CD4-positive, alpha-beta T cell treated with Interferon alpha-2 for 1 hour (primary cell): ENCODE measurements at regions not wholly inside any gene's neighbourhood (a gene's known extent, or its start where the extent isn't known, plus 50 kb on each side); places are given as distances from the start of the nearest gene placed in this dataset.

ENCODE experiments used
- DNase-seq, 2 donors: peaks; one replicate each; pipeline ENCODE4 v3.0.0-alpha.2; 2020 to 2022

DNA sequence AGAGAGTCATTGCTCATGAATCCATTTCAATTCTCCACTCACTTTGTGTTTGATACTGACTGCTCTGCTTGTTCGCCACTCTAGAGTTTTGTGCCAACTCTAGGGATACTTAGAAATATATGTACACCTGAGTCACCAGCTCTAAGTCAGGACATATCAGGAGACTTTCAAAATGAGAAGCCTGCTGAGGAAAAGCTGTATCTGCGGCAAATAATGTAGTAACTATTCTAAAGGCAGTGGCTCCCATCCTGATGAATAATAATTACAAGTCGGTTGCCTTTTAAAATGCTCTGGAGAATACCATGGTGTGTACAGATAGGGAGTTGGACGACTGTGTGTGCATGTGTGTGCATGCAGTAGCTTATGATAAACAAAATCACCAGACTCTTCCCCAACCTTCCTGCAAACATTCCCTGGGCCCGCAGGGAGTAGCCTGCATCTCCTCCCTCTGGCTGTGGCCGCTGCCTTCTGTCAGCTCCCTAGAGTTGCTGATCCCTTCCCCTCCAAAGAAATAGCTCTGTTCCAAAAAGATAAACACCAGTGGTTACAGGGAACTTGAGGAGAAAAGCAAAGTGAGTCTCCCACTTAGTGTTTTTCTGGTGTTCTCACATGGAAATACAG is 346.3 kb upstream of the UMPS start:
- no peak for DNase-seq

DNA sequence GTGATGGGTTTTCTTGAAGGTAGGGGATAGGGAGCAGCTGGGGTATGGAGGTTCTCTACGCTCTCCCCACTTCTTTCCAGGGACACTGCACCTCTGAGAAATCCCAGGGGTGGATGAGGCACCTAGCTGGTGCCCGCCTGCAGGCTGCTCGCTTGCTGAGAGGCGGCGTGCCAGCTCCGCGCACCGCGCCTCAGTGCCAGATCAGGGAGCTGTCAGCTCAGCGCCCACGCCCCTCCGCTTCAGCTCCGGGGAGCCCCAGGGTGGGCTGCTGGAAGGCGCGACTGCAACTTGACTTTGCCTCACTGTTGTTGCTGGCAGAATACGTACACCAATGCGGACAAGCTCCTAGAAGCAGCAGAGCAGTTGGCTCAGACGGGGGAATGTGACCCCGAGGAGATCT is 345.7 kb upstream of the UMPS start:
- DNase-seq = no peak

DNA sequence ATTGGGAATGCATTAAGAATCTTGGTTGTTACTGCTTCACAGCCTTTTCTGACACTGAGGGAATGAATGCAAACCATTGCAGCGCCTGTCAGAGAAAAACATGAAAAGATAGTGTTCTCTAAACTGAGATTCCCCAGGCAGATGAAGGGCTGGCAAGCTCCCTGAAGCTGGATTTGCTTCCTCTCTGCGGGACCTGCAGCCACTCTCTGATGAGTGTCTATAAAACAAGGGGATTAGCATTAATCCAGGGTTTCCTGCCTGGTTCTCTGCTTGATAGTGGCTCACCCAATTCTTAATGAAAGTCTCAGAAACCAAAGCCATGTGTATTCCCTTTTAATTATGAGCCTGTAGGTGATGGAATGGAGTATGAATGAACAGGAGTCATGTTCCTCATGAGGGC is 344.3 kb upstream of the UMPS start:
- no peak for DNase-seq

DNA sequence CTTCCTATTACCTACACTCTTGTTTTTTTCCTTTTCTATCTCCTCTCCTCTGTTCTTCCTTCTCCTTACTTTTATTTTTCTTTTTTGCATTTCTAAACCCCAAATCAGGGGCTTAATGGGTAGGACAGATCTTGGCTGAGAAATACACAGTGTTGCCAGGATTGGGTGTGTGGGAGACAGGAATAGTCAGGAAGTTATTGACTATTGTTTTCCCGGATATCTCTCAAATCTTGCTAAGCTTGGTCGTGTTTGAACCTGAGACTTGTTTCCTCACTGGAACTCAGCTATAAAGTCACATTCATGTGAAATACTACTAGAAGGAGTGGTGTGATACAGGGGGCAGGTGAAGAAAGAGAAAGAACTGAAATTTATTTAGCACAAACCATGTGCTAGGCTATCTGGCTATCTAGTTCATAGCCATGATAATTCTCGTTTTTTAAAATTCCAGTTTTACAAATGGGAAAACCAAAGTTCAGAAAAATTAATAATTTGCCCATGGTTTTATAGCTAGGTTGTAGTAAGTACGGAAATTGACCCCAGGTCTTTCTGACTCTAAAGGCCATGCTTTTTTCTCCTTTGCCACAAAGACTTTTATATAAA is 343.2 kb upstream of the UMPS start:
- no peak for DNase-seq

DNA sequence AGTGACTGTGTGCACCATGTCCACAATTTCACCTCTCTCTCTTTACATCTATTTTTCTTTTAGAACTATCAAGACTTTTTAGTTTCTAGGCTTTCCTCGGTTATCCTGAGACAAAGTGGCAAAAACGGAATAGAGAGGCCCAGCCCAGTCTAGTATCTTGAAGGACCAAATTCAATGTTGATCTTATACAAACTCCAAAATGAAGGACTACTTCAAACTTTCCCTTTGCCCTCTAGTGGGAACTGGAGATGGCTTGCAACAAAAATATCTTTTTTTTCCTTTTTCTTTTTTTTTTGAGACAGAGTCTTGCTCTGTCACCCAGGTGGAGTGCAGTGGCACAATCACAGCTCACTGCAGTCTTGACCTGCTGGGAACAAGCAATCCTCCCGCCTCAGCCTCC is 338.5 kb upstream of the UMPS start:
- DNase-seq = no peak

DNA sequence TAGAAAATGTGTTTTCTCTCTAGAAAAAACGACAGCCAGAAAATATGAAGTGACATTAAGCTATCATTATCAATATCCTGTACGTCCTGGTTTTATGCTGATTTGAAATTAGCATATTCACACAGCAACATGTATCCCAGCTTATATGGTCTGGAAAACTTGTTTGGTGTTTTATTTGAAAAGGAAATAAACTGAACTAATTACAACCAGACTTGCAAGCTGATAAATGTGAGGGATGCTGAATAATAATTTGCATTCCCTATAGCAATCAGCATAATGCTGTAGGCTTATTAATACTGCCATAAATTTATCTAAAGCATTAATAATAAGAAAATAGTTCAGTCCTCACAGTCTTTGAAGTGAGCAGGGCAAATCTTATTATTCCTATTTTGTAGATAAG is 336.9 kb upstream of the UMPS start:
- no peak for DNase-seq

DNA sequence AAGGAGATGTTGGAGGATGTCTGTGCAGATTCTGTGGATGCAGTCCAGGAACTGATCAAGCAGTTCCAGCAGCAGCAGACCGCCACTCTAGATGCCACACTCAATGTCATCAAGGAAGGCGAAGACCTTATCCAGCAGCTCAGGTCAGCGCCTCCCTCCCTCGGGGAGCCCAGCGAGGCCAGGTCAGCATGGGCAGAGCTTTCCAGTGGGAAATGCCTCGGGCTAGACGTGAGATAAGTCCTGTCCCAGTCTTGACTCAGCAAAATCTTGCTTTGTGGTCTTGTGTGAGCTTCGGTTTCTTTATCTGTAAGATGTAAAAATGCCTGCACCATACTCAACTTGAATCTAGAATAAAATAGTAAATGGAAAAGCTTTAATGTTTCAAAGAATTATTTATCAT is 335.1 kb upstream of the UMPS start:
- no peak for DNase-seq

DNA sequence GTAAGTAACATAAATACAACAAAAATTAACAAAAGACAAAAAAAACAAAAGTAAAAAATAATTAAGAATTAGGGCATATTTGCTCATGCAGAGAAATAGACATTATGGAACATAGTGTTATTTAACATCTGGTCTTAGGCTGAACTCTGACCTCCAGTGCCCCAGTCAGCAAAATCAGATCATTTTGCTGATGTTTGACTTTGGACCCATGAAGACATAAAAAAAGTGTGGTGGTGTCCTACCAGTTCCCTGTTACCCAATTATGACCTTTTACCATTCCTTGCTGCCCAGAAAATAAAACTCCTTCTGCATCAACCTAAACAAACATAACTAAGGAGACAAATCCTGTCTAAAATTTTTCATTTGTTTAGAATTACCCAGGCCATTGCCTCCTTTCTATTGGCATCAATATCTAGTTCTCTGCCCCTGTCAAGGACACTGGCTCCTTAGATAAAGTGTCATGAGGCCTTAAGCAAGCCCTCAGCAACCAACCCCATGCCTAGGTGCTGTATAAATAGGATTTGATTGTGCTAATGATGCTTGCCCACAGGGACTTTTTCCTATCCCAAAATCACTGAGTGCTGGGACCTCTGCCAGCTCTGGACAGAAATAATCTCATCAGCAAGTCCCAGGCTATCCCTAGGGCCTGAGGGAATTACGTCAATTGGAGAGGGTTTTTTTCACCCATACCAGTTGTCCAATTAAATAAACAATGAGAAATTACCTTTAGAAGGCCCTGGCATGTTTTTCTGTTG is 334.5 kb upstream of the UMPS start:
- DNase-seq = no peak

DNA sequence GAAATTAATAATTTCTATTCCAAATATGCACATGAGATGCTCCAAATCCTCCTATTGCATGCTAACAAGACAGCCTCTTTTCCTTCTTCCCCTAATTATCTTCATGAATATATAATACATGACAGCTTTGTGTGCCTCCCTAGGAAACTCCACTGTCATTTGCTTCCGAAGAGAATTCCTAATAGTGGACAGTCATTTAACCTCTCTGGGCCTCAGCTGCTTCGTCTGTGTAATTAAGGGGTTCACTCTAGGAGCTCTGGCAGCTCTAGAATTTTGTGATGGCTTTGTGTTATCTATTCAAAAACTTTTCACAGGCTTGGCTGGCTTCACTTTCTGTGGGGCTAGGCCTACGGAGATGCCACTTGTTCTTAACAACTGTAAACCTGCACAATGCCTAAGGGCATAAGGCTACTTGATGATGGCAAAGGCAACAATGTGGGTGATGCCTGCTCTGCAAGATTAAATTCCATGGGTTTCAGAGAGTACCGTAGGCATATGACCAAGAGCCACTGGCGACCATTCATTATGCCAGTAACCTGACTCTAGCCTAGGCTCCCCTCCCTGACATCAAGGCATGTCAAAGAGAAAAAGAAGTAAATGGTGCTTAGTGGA is 333.8 kb upstream of the UMPS start:
- DNase-seq = no peak

DNA sequence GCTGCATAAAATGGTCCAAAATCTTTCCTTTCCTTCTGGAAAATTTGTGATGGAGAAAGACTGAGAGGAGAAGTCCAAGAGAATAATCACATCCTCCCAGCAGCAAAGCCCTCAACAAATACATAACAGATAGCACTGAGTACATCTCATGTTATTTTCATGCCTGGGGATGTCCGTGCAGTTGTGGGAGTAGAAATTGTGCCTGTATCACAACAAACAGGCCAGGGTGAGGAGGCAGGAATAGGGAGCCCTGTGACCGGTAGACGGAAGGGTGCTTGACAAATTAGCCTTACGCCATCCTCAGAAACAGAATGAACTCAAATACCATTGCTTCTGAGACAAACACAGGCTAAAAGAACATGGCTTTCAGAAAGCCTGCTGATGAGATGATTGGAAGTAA is 333.2 kb upstream of the UMPS start:
- no peak for DNase-seq

DNA sequence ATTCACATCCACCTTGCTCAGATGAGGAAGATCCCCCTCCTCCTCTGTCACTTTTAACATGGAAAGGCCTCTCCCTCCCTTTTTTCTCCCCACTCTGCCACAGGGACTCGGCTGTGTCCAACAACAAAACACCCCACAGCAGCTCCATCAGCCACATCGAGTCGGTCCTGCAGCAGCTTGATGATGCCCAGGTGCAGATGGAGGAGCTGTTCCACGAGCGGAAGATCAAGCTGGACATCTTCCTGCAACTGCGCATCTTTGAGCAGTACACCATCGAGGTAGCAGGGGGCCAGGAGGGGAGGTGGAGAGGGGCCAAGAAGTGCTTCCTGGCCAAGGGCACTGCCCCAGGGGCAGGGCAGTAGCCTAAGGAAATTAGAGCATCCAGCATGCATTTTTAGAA is 331.7 kb upstream of the UMPS start:
- DNase-seq = no peak

DNA sequence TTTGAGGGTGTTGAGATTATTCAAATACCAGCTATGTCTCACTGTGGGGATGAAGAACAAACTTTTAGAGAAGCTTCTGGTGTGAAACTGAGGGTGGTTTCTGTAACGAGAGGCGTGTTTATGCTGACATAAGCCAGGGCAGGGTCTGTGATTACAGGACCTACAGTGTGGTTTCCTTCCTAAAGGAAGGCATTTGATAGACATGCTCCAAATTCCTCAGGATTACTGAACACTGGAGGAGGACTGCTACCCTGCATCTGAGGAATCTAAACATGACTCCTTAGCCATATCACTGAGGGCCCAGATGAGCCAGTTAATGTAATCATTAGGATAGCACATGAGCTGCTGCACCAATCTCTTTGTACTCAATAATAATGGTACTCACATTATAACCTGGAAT is 328.4 kb upstream of the UMPS start:
- DNase-seq = no peak

DNA sequence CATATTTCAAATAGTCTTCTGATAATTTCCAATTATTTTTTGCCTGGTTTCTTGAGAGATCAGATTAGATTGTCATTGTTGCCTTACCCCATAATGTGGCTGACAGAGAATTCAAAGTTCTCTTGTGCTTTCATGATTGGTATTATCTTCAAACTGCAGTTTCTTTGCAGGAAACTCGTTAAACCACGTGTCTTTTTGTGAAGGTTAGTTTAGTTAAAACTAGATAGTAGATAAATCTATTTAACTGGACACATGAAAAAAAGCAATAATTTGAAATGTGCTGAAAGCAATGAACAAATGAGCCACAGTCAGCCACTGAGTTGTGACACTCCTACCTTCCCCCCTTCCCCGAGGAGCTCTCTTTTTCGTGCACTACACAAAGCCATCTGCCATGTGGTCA is 327.5 kb upstream of the UMPS start:
- no peak for DNase-seq

DNA sequence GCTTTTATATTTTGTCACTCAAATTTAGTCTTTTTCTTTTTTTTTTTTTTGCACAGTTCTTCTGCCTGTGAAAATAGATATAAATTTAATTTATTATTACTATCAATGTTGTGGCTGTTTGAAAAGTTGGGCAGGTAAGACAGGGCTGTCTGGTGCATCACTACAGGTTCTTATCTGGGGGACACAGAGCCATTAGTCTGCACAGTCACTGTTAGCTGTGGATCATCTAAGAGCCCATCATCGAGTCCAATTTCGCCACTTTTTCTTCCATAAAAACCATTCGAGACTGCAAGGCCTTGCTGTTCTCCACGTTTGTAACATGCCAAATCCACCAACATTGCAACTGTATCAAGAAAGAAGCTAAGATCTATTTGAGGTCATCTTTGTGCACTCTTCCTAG is 325.6 kb upstream of the UMPS start:
- DNase-seq = no peak

DNA sequence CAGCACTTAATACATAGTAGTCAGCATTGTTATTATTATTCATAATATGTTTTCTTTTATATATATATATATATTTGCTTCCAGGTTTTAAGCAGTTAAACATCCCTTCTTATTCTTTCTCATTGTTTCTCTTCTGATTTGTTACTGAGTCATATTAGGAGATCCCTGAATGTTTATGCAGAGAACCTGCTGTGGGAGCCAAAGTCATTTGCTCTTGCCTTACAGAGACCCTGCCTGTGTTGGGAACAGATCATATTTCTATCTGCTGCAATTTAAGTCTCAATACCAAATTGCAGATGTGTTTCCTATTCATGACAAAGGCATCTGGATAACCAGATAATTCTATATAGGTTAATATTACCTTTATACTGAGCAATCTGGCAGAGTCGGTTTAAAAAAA is 323.0 kb upstream of the UMPS start:
- no peak for DNase-seq

DNA sequence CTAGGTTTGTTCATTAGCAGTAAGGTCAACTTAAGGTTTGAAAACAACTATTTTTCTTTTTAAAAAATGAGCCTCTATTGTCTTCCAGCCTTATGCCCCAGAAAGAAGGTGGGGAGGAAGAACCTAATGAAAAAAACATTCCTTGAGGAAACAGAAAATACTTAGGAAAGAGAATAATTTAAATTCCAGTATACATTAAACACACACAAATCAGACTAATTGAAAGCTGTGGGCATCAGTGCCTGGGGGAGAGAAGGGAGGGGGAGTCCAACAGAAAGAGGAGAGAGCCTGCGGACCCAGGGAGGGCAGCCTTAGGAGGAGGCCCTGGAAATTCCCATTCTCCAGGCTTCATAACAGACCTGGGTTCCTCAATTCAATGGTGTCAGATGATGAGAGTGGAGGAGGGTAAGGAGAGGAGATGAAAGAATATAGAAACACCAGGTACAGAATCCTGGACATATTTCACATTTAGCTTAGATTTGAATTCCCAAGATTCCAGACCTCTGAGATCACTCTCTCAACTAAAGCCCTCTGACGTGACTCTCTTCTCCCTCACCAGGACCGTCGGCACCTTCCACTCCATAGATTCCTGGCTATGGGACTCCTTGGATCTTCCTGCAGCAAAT is 320.5 kb upstream of the UMPS start:
- DNase-seq = no peak

DNA sequence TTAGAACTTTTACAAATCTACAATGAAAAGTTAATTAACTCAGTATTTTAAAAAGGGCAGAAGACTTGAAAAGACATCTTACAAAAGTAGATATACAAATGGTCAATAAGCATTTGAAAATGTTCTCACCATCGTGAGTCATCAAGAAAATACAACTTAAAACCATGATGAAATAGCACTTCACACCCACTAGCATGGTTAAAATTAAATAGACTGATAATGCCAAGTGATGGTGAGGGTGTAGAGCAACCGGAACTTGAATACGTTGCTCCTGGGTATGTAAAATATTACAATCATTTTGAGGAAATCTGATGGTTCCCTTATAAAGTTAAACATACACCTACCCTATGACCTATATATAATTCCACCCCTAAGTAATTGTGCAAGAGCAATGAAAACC is 319.8 kb upstream of the UMPS start:
- DNase-seq = no peak

DNA sequence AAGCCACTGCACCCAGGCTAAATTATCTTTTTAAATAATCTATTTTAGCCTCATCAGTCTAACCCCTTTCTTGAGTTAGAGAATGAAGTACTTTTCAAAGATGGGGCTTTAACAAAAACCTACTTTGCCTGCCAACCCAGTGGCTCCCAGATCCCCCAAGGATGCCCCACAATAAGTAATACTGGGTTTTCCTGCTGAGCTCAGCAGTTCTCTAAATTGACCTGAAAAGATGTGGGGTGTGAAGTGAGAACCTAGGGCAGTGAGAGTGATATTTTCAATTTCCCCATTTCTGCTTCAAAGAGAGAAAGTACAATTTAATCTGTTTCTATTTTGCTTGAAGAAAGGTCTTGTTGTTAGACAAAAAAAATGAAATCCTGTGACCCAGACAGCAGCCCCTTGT is 318.5 kb upstream of the UMPS start:
- no peak for DNase-seq

DNA sequence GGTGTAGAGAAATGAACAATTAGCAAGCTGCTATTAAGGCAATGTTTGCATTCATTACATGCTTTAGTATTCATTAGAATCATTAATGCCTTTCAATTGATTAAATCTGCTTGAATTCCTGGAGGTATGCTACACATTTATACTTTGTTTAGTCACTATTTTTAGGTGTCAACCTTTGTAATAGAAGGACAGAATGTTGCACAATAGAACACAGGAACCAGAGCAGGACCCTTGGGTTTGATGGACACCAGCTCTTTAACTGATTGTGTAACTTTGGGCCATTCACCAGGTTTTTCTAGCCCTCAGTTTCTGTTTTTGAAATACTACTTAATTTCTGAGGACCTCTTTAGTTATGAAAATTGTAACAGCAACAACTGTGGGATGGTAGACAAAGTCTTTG is 317.6 kb upstream of the UMPS start:
- DNase-seq = no peak

DNA sequence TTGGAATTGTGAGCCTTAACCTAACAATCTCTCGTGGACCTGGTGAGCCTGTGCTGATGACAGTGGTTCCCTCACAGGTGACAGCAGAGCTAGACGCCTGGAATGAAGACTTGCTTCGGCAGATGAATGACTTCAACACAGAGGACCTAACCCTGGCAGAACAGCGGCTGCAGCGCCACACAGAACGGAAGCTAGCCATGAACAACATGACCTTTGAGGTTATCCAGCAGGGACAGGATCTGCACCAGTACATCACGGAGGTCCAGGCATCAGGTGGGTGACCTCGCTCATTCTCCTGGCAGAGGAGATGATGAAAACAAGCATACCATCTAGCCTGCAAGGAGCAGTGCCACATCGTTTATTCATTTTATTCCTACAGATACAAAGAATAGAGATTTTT is 316.9 kb upstream of the UMPS start:
- no peak for DNase-seq

DNA sequence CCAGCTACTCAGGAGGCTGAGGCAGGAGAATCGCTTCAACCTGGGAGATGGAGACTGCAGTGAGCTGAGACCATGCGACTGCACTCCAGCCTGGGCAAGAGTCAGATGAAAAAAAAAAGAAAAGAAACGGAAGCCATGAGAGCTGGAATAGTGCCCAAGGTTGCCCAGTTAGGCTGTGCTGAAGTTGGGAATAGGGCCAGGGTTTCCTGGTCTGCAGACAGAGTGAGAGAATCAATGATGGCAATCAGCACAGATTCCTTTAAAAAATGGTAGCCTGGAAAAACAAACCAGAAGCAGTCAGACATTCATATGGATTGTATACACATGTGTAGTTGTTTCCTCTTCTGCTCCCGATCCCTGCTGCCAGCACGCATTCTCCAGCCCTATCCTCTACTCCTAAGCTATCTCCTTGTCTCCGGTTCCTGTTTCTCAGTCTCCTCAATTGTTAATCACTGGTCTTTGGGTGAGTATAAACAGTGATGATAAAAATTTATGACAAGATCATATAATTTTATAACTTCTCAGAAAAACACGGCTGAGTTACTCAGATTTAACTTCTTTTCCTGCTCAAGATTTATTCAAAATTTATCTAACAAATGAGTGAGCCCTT is 316.2 kb upstream of the UMPS start:
- DNase-seq = no peak

DNA sequence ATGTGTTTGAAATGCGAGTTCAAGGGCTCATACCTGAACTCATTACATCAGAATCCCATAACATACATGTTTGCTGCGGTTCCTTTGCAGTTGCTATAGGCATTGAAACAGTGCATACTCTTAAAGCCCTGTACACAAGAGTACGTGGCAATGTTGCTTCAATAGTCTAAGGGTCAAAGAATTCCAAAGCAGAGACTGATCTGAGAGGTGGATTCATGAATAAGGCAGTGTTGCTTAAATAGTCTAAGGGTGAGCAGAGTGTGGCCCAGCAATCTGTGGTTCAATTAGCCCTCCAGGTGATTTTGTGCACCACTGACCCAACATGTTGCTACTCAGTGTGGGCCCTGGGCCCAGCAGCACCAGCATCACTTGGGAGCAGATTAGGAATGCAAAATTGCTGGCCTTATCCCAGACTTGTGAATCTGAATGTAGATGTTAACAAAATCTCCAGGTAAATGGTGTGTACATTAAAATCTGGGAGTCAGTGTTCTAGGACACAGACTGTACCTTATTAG is 314.7 kb upstream of the UMPS start:
- no peak for DNase-seq

DNA sequence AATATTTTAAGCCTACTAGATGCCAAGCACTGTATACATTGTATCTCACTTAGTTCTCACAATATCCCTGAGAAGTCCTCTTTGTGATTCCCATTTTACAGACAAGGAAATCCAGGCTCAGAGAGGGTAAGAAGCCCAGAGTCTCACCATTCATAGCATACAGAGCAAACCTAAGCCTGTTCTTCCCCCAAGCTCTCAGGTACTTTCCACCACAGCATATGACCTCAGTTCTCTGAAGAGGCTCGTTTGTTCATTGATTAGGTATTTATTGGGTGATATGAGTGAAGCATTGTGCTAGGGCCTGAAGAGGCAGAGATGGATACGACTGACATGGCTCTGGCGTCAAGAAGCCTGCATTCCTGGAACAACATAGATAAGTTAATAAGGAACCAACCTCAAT is 310.9 kb upstream of the UMPS start:
- no peak for DNase-seq
